Keratinocyte (primary cell): ENCODE measurements at regions not wholly inside any gene's neighbourhood (a gene's known extent, or its start where the extent isn't known, plus 50 kb on each side); places are given as distances from the start of the nearest gene placed in this dataset.
A peak's percentile ranks its signal among the peaks of the same experiment; 100 is the strongest.

ENCODE experiments used
- DNase-seq: peaks from one replicate; pipeline ENCODE4 v3.0.0-alpha.2; 2011; ENCODE audit warnings: low read depth, missing footprints, low spot score
- FAIRE-seq: peaks from 2 replicates; lab custom pipeline; 2011; peaks lifted over from hg19 to GRCh38; lab: Jason Lieb, UNC
- H2AFZ ChIP-seq: 2 replicates; pipeline ENCODE4 v1.6.0; 2012; ENCODE audit warnings: low read length, control low read depth, inconsistent platforms; ENCODE audit not compliant: control insufficient read depth
- H3K27ac ChIP-seq: 2 replicates; pipeline ENCODE4 v1.5.1; 2011; ENCODE audit warnings: low read length; ENCODE audit not compliant: control insufficient read depth, insufficient read depth
- H3K27me3 ChIP-seq: 3 replicates; pipeline ENCODE4 v1.6.0; 2011; ENCODE audit warnings: low read length; ENCODE audit not compliant: control insufficient read depth, insufficient read depth; ENCODE audit errors: extremely low read depth
- H3K36me3 ChIP-seq, 2 experiments: 2 replicates in 1 of 2; 3 replicates in 1 of 2; pipeline ENCODE4 v1.5.1; 2011; ENCODE audit warnings: low read length in 2 of 2, mild to moderate bottlenecking in 1 of 2; ENCODE audit not compliant: control insufficient read depth in 2 of 2, insufficient read depth in 2 of 2; ENCODE audit errors: extremely low read depth in 1 of 2
- H3K4me1 ChIP-seq: 3 replicates; pipeline ENCODE4 v1.5.1; 2011; ENCODE audit warnings: low read length; ENCODE audit not compliant: control insufficient read depth, insufficient read depth; ENCODE audit errors: extremely low read depth
- H3K4me2 ChIP-seq: 3 replicates; pipeline ENCODE4 v1.6.0; 2011; ENCODE audit warnings: low read depth, low read length; ENCODE audit not compliant: control insufficient read depth, insufficient read depth; ENCODE audit errors: extremely low read depth
- H3K4me3 ChIP-seq, 3 experiments: fragments of 200-600 bp in 1 of 3; sonication (generic) in 1 of 3; 2 replicates in 2 of 3; 3 replicates in 1 of 3; pipeline ENCODE4 v1.5.1; 2011 to 2016; ENCODE audit warnings: low read length in 3 of 3, mild to moderate bottlenecking in 3 of 3, control low read depth in 2 of 3, inconsistent platforms in 1 of 3, low read depth in 1 of 3, mixed read lengths in 1 of 3, mixed run types in 1 of 3, moderate library complexity in 1 of 3; ENCODE audit not compliant: control insufficient read depth in 2 of 3, insufficient read depth in 2 of 3; ENCODE audit errors: extremely low read depth in 1 of 3
- H3K79me2 ChIP-seq: 2 replicates; pipeline ENCODE4 v1.6.0; 2012; ENCODE audit warnings: low read length; ENCODE audit not compliant: control insufficient read depth, insufficient read depth
- H3K9ac ChIP-seq: 3 replicates; pipeline ENCODE4 v1.6.0; 2011; ENCODE audit warnings: low read length; ENCODE audit not compliant: control insufficient read depth, insufficient read depth; ENCODE audit errors: extremely low read depth
- H3K9me1 ChIP-seq: 3 replicates; pipeline ENCODE4 v1.6.0; 2011; ENCODE audit warnings: low read length; ENCODE audit not compliant: control insufficient read depth, insufficient read depth; ENCODE audit errors: extremely low read depth
- H3K9me3 ChIP-seq: 2 replicates; pipeline ENCODE4 v1.5.1; 2012; ENCODE audit warnings: low read depth, low read length; ENCODE audit not compliant: control insufficient read depth
- H4K20me1 ChIP-seq: 3 replicates; pipeline ENCODE4 v1.6.0; 2011; ENCODE audit warnings: low read length; ENCODE audit not compliant: control insufficient read depth, insufficient read depth; ENCODE audit errors: extremely low read depth
- EZH2 ChIP-seq: IDR thresholded peaks from one replicate; pipeline ENCODE4 v1.6.1; 2012; ENCODE audit warnings: inconsistent platforms, mild to moderate bottlenecking, low read length, moderate library complexity
- dilution Hi-C: fragments of 300-500 bp; cut with MboI; formaldehyde crosslinking; loops from one replicate; pipeline ENCODE4 v1.7.0; 2020; ENCODE audit warnings: low sequenced_read_pairs; ENCODE audit not compliant: extremely low pct_ligation_motif_present
- TF ChIP-seq, protein P1 (sequence below), 3 experiments: IDR thresholded peaks in 1 of 3; conservative IDR thresholded peaks in 1 of 3; optimal IDR thresholded peaks in 1 of 3; 2 replicates in 2 of 3; 3 replicates in 1 of 3; pipeline versions ENCODE3 to v1.5.1; 2011; ENCODE audit warnings: low read length in 3 of 3, mild to moderate bottlenecking in 3 of 3, moderate library complexity in 2 of 3, control low read depth in 1 of 3, inconsistent platforms in 1 of 3; ENCODE audit not compliant: insufficient read depth in 2 of 3; ENCODE audit errors: extremely low read depth in 1 of 3

DNA sequence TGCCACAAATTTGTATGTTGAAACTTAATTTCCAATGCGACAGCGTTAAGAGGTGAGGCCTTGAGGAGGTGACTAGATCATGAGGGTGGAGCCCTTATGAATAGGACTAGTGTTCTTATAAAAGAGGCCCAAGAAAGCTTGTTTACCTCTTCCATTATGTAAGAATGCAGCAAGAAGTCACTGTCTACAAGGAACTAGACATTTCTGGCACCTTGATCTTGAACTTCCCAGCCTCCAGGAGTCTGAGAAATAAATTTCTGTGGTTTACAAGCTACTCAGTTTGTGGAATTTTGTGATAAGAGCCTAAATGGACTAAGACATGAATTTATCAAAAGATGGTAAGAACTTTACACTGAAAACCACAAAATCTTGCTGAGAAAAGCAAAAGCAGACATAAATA lies 173.6 kb upstream of the SGK1 start:
- Histone ChIP-seq H3K9ac (no peak overlapping the region), H3K4me2 (no peak overlapping the region), H3K4me1 (peaks cover 7% of the 10 kb centered on the region), H3K27ac (no peak overlapping the region), H3K36me3 (no peaks in the 10 kb centered on the region), H3K9me1 (no peaks in the 10 kb centered on the region), H3K79me2 (no peaks in the 10 kb centered on the region), H2AFZ (peak overlapping the region; percentile 62), H4K20me1 (no peaks in the 10 kb centered on the region), H3K9me3 (no peaks in the 10 kb centered on the region), H3K4me3 (no peak overlapping the region), H3K27me3 (no peaks in the 10 kb centered on the region)
- DNase-seq, result no peak
- no peak for TF ChIP-seq EZH2
- TF ChIP-seq, protein P1, sequence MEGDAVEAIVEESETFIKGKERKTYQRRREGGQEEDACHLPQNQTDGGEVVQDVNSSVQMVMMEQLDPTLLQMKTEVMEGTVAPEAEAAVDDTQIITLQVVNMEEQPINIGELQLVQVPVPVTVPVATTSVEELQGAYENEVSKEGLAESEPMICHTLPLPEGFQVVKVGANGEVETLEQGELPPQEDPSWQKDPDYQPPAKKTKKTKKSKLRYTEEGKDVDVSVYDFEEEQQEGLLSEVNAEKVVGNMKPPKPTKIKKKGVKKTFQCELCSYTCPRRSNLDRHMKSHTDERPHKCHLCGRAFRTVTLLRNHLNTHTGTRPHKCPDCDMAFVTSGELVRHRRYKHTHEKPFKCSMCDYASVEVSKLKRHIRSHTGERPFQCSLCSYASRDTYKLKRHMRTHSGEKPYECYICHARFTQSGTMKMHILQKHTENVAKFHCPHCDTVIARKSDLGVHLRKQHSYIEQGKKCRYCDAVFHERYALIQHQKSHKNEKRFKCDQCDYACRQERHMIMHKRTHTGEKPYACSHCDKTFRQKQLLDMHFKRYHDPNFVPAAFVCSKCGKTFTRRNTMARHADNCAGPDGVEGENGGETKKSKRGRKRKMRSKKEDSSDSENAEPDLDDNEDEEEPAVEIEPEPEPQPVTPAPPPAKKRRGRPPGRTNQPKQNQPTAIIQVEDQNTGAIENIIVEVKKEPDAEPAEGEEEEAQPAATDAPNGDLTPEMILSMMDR (optimal IDR thresholded peaks at IDR 0.05 in 1 of 3, IDR thresholded peaks at IDR 0.05 in 1 of 3, conservative IDR thresholded peaks at IDR 0.05 in 1 of 3; ENCODE audit: extremely low read depth in 1 of 3, insufficient read depth in 2 of 3, low read length in 3 of 3), result no peak
- FAIRE-seq, result no peak
- dilution Hi-C loops, result no loop called here

DNA sequence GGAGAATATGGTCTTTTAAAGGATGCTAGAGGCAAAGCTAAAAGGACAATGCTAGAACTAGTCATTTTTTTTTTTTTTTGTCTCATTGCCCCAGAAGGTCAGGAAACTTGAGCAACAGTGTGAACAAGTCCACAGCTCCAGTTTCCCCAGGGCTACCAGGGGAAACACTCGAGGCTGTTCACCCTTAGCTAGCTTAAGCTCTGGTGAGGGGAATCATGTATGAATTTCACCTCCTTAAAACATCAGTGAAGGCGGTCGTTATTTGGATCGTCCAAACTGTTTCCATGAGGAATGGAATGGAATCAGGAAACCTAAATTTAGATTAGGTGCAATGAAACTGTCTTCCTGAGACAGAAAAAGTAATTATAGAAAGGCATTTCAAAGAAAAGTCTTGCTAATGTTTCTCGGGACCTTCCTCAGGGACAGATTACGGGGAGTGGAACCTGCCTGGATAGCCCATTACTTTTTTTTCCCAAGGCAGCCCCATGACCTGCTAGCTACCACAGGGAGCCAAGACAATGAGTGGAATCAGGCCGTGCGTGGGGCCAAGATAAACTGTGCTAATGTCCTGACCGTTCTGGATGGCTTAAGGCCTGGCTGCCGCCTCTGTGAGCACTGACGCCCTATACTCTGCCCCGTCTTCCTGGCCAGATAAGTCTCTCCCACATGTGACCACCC lies 164.8 kb upstream of the SGK1 start:
- no peak overlapping the region for H3K27ac ChIP-seq

More for the DNA sequence above, 164.8 kb upstream of the SGK1 start:
- Histone ChIP-seq H3K9me3 (no peaks in the 10 kb centered on the region), H3K4me1 (peaks cover 11% of the 10 kb centered on the region), H3K4me3 (no peak overlapping the region), H3K79me2 (no peaks in the 10 kb centered on the region), H3K27me3 (no peaks in the 10 kb centered on the region), H3K36me3 (no peaks in the 10 kb centered on the region), H3K9me1 (no peaks in the 10 kb centered on the region), H2AFZ (no peak overlapping the region), H4K20me1 (no peaks in the 10 kb centered on the region), H3K9ac (no peak overlapping the region), H3K4me2 (no peak overlapping the region)
- DNase-seq (no peak), FAIRE-seq (no peak)
- dilution Hi-C loops, result no loop called here
- TF ChIP-seq EZH2, result no peak
- TF ChIP-seq, protein P1 (optimal IDR thresholded peaks at IDR 0.05 in 1 of 3, IDR thresholded peaks at IDR 0.05 in 1 of 3, conservative IDR thresholded peaks at IDR 0.05 in 1 of 3; ENCODE audit: extremely low read depth in 1 of 3, insufficient read depth in 2 of 3, low read length in 3 of 3), result no peak
